ENCODE measurements at regions not wholly inside any gene's neighbourhood (a gene's known extent, or its start where the extent isn't known, plus 50 kb on each side); places are given as distances from the start of the nearest gene placed in this dataset.

- Histone ChIP-seq H2BK20ac (ENCODE audit: low read depth, low read length) (no peak overlapping the region), H4K91ac (ENCODE audit: insufficient read depth, low read depth, low read length) (no peak overlapping the region), H3K27ac (ENCODE audit: insufficient read depth, low read length) (no peak overlapping the region), H3K27me3 (ENCODE audit: control insufficient read depth, insufficient read depth, low read length) (no peaks in the 10 kb centered on the region), H2BK5ac (ENCODE audit: low read depth, low read length, poor library complexity, severe bottlenecking) (no peak overlapping the region), H2BK15ac (ENCODE audit: low read depth, low read length) (no peak overlapping the region), H2AK5ac (ENCODE audit: low read depth, low read length) (no peak overlapping the region), H3K23ac (ENCODE audit: low read depth, low read length) (no peak overlapping the region), H4K20me1 (ENCODE audit: insufficient read depth, low read length) (no peaks in the 10 kb centered on the region), H4K5ac (ENCODE audit: low read depth, low read length) (no peak overlapping the region), H3K4me3 (ENCODE audit: insufficient read depth, low read depth, low read length) (no peak overlapping the region), H3K14ac (replicated peaks; ENCODE audit: low read depth, low read length) (no peak overlapping the region), H3K9me3 (ENCODE audit: control insufficient read depth, insufficient read depth, low read length) (no peaks in the 10 kb centered on the region), H3K9ac (ENCODE audit: low read depth, low read length) (no peak overlapping the region), H3K79me1 (ENCODE audit: low read depth in 1 of 2, low read length in 2 of 2) (no peaks in the 10 kb centered on the region), H3K36me3 (ENCODE audit: control insufficient read depth, insufficient read depth, low read length) (no peaks in the 10 kb centered on the region), H3K4me2 (ENCODE audit: low read depth, low read length) (no peak overlapping the region), H2BK120ac (ENCODE audit: low read depth, low read length) (no peak overlapping the region), H3K4me1 (ENCODE audit: control insufficient read depth, insufficient read depth, low read length) (no peaks in the 10 kb centered on the region), H4K8ac (ENCODE audit: low read depth in 2 of 2, low read length in 2 of 2) (no peak overlapping the region), H3K4ac (ENCODE audit: low read depth, low read length) (no peak overlapping the region), H3K56ac (ENCODE audit: extremely low read depth, insufficient read depth, low read length) (no peak overlapping the region), H3K18ac (ENCODE audit: low read depth, low read length) (no peak overlapping the region), H3K9me1 (ENCODE audit: insufficient read depth, low read length) (no peaks in the 10 kb centered on the region), H2AK9ac (replicated peaks; ENCODE audit: low read depth, low read length, poor library complexity) (no peak overlapping the region), H2AFZ (replicated peaks; ENCODE audit: low read length, poor library complexity) (no peak overlapping the region)
- dilution Hi-C loops (cut with HindIII; ENCODE audit: low sequenced_read_pairs, unreplicated experiment) (no loop called here), intact Hi-C loops (cut with micrococcal nuclease) (no loop called here), in situ Hi-C loops (cut with MboI; ENCODE audit: low sequenced_read_pairs) (no loop called here)
- TF ChIP-seq BHLHE40 (IDR thresholded peaks at IDR 0.05; ENCODE audit: low read depth, low read length) (no peak), CTCF (conservative IDR thresholded peaks at IDR 0.05; ENCODE audit: low read depth, low read length) (no peak), NFE2L2 (IDR thresholded peaks at IDR 0.05; ENCODE audit: low read depth, low read length) (no peak), CEBPB (IDR thresholded peaks at IDR 0.05; ENCODE audit: low read depth, low read length) (no peak)
- no TSS peak for BruUV-seq (replicated peaks)
- ATAC-seq (ENCODE audit: low read depth) = no peak
- POLR2A ChIA-PET (ENCODE audit: unreplicated experiment) = no interaction called here
- no peak for DNase-seq
- WGBS, 2 experiments (ENCODE audit: extremely low coverage in 2 of 2, insufficient read length in 1 of 2) = no CpG with 5 or more reads among the region's 4 CpGs
- CTCF ChIA-PET = no interaction called here
These were observed 159.2 kb upstream of the FAM241A start for GRCh38 chr4:111986095-111986494.

Data from IMR-90 (cell line).